Right cardiac atrium (tissue), 5 donors: ENCODE measurements at regions not wholly inside any gene's neighbourhood (a gene's known extent, or its start where the extent isn't known, plus 50 kb on each side); places are given as distances from the start of the nearest gene placed in this dataset.
A peak's percentile ranks its signal among the peaks of the same experiment; 100 is the strongest.

Experiments used
- ATAC-seq, 2 donors: fragments of 200-7000 bp; cut with Tn5 transposase; one replicate each; pipeline versions ENCODE4 v1.8.0 to v1.9.1; 2020; ENCODE audit warnings: moderate library complexity in 2 of 2, mild to moderate bottlenecking in 1 of 2
- DNase-seq, 3 donors: peaks; one replicate each; pipeline ENCODE4 v3.0.0-alpha.2; 2020
- H3K27ac ChIP-seq: one replicate; pipeline ENCODE4 v1.5.1; 2013; ENCODE audit warnings: mild to moderate bottlenecking, low read length, control low read depth, moderate library complexity
- H3K27me3 ChIP-seq: one replicate; pipeline ENCODE4 v1.6.1; 2013; ENCODE audit not compliant: control insufficient read depth, insufficient read depth
- H3K4me1 ChIP-seq: one replicate; pipeline ENCODE4 v1.6.1; 2013; ENCODE audit warnings: low read length; ENCODE audit not compliant: control insufficient read depth, insufficient read depth
- H3K4me3 ChIP-seq: one replicate; pipeline ENCODE4 v1.5.1; 2013; ENCODE audit warnings: low read length, control low read depth
- H3K9me3 ChIP-seq: one replicate; pipeline ENCODE4 v1.6.1; 2013; ENCODE audit warnings: low read length; ENCODE audit not compliant: control insufficient read depth
- WGBS: extraction: QIAGEN DNeasy Blood & Tissue Kit; methylation state at CpG from one replicate; pipeline ENCODE4 v1.1.7; 2013; 5-methylcytosine and 5-hydroxymethylcytosine counted together
- intact Hi-C, 4 donors: fragments of 100-400 bp; cut with DNase I; formaldehyde crosslinking; loops; one replicate each; pipeline versions ENCODE4 v1.11.0 to v1.14.0; 2022 to 2023
- donor health status: healthy with polysubstance abuse.
- donor health status: DM: no; HTN: yes; CAD: no.
- donor health status: DM: no; HTN: no; CAD: no.
- donor health status: DM: no; HTN: yes; CAD: no; lungs with severe emphysema.
- donor health status: DM: yes; HTN: yes; CAD: no.

GRCh38 chr7:17696422-17696821, 243.9 kb downstream of the SNX13 start:
- intact Hi-C loops: no loop called here
- Histone ChIP-seq H3K27me3 (no peaks in the 10 kb centered on the region), H3K9me3 (no peaks in the 10 kb centered on the region), H3K27ac (no peak overlapping the region), H3K4me1 (no peaks in the 10 kb centered on the region), H3K4me3 (no peak overlapping the region)
- DNase-seq: peak; percentile 85 to 91 (median 86)
- WGBS: 54% methylated on average over 6 of the region's 6 CpGs
- ATAC-seq: peak; percentile 94 to 95

DNA sequence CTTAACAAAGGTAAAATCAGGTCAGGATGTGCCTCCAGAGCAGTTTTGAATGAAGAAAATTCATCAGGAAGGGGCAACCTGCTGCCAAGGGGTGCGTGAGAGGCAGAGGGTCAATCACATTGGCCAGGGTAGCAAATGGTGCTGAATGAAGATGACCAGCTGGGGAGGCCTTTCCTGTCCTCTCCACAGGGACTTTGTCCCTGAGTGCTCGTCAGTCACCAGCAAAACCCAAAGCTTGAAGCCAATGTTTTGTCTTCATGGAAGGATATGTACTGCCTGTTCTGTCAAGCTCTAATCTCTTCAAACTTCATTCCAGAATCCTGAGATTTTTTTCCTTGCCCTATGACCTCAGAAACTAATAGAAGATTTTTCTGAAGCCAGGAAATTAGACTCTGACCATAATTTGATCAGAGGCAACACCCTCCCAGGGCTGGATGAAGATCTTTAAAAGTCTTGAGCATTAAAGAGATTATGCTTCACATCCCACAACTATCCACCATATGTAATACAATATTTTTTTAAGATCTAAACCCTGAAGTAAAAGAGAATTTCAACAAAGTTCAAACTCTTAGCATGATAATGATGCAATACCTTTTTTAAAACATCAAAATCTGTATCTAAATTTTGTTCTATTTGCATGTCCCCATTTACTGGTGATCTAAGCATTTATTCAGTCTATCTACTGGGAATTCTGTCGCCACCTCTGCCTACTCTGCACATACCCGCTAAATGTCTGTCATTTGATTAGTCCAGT, 243.0 kb downstream of the SNX13 start:
- Histone ChIP-seq H3K9me3 (no peaks in the 10 kb centered on the region), H3K27ac (no peak overlapping the region), H3K4me3 (no peak overlapping the region), H3K27me3 (no peaks in the 10 kb centered on the region), H3K4me1 (no peaks in the 10 kb centered on the region)
- DNase-seq: peak in 2 of 3 donors; percentile 51 to 58
- WGBS: 86% methylated on average over 4 of the region's 4 CpGs
- intact Hi-C loops: no loop called here
- ATAC-seq: peak; percentile 37 to 76

- intact Hi-C loops: no loop called here
- ATAC-seq: no peak
These were observed 240.6 kb downstream of the SNX13 start for GRCh38 chr7:17699696-17700095.

DNA sequence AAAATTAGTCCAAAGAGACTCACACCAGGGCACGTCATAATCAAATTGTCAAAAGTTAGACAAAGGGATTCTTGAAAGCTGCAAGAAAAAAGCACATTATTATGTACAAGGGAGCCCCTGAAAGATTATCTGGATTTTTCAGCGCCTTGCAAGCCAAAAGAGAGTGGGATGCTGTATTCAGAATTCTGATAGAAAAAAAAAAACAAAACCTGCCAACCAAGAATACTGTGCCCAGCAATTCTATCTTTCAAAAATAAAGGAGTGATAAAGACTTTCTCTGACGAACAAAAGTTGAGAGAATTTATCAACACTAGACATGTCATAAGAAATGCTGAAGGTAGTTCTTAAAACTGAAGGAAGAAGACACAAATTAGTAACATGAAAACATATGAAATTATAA, 240.2 kb downstream of the SNX13 start:
- 59% methylated on average over 3 of the region's 3 CpGs for WGBS
- no peak overlapping the region for H3K27ac ChIP-seq
- intact Hi-C loops: no loop called here
- H3K9me3 ChIP-seq: no peaks in the 10 kb centered on the region
- H3K4me1 ChIP-seq: no peaks in the 10 kb centered on the region
- DNase-seq (no peak), ATAC-seq (no peak)
- no peaks in the 10 kb centered on the region for H3K27me3 ChIP-seq
- no peak overlapping the region for H3K4me3 ChIP-seq

More at GRCh38 chr7:17699696-17700095, 240.6 kb downstream of the SNX13 start:
- Histone ChIP-seq H3K4me3 (no peak overlapping the region), H3K27ac (no peak overlapping the region), H3K27me3 (no peaks in the 10 kb centered on the region), H3K9me3 (no peaks in the 10 kb centered on the region), H3K4me1 (no peaks in the 10 kb centered on the region)
- DNase-seq: no peak

DNA sequence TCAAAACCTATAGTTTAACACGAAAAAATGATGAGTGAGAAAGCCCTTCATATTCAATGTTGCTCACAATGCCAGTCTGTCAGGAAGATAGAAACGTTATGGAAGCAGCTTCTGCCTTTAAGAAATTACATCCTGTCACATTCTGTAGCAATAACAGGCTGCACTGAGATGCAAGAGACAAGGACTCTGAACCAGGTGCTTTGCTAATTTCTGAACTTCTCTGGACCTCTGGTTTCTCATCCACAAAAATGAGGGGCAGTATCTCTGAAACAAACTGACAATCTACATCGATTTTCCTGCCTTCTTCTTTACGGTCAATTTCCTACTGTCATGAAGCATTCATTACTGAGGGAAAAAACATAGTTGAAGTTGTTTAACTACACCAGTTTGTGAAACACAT, 234.0 kb downstream of the SNX13 start:
- ATAC-seq (no peak), DNase-seq (no peak)
- Histone ChIP-seq H3K9me3 (no peaks in the 10 kb centered on the region), H3K27me3 (no peaks in the 10 kb centered on the region), H3K4me3 (no peak overlapping the region), H3K27ac (no peak overlapping the region), H3K4me1 (no peaks in the 10 kb centered on the region)
- WGBS: 41% methylated on average over 4 of the region's 4 CpGs
- intact Hi-C loops: no loop called here

GRCh38 chr7:17706734-17707133, 233.6 kb downstream of the SNX13 start:
- DNase-seq (peak in 1 of 3 donors; percentile 15), ATAC-seq (peak; percentile 59 to 67)
- Histone ChIP-seq H3K4me3 (no peak overlapping the region), H3K4me1 (no peaks in the 10 kb centered on the region), H3K27me3 (no peaks in the 10 kb centered on the region), H3K27ac (no peak overlapping the region), H3K9me3 (no peaks in the 10 kb centered on the region)
- intact Hi-C loops: no loop called here
- 24% methylated on average over 3 of the region's 3 CpGs for WGBS

DNA sequence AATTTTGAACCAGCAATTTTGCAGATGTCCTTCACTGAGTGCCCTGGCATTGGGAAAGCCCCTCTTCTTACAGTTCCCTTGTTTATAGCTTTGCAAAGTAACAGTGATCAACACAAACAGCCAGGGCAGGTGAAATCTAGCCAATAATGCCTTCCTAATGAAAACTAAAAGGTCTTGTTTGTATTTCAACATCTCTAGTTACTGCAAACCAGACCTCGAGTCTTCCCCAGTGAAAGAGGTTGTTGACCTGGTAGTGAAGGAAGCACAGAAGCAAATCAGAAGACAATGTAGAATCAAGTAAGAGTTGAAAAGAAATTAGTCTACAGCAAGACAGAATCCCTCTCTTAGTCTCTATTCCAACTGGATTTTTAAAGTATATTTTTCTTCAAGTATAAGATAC, 231.2 kb downstream of the SNX13 start:
- DNase-seq (no peak), ATAC-seq (no peak)
- intact Hi-C loops: no loop called here
- Histone ChIP-seq H3K9me3 (no peaks in the 10 kb centered on the region), H3K27me3 (no peaks in the 10 kb centered on the region), H3K27ac (no peak overlapping the region), H3K4me1 (no peaks in the 10 kb centered on the region), H3K4me3 (no peak overlapping the region)
- 87% methylated on average over 1 of the region's 1 CpG for WGBS

- intact Hi-C loops: no loop called here
These were observed 230.7 kb downstream of the SNX13 start for GRCh38 chr7:17709599-17709998.

DNA sequence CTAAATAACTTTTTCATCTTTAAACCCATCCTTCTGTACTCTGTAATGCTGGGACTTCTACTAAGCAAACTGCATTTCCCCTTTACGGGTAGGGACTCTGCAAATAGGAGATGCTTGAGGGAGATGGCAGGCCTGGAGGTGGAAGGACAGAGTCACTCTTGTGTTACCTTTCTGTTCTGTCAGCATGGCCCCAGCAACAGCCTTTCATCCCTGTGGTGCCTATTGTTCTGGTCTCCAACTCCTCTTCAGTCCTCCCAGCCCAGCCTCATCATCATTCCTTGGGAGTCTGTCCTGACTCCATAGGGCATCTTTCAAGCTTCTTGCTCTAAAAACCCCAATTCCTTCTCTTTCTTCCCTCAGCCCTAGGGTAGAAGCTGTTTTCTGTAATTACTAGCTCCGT, 230.0 kb downstream of the SNX13 start:
- ATAC-seq (no peak), DNase-seq (no peak)
- H3K27me3 ChIP-seq: no peaks in the 10 kb centered on the region
- no peak overlapping the region for H3K27ac ChIP-seq
- no peaks in the 10 kb centered on the region for H3K9me3 ChIP-seq
- intact Hi-C loops: no loop called here
- H3K4me3 ChIP-seq: no peak overlapping the region
- H3K4me1 ChIP-seq: no peaks in the 10 kb centered on the region
- WGBS: 87% methylated on average over 2 of the region's 2 CpGs

More at GRCh38 chr7:17709599-17709998, 230.7 kb downstream of the SNX13 start:
- Histone ChIP-seq H3K27ac (no peak overlapping the region), H3K4me1 (no peaks in the 10 kb centered on the region), H3K4me3 (no peak overlapping the region), H3K27me3 (no peaks in the 10 kb centered on the region), H3K9me3 (no peaks in the 10 kb centered on the region)
- ATAC-seq: no peak
- 90% methylated on average over 2 of the region's 2 CpGs for WGBS
- DNase-seq: no peak

DNA sequence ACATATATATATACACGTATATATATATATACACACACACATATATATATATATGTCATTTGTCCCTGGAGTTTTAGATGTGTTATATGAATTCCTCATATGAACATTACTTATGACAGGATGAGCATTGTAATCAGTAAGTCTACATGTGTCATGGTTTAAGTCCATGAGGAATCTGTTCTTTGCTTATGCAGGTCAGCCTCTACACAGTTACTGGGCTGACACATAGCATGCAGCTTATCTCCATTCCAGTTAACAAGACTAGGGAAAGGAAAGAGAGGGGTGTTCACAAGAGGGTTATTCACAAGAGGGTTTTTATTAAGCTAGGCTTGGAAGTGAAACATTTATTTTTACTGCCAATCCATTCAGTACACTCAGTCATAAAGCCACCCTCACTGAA, 226.7 kb downstream of the SNX13 start:
- Histone ChIP-seq H3K9me3 (no peaks in the 10 kb centered on the region), H3K27ac (no peak overlapping the region), H3K4me1 (no peaks in the 10 kb centered on the region), H3K27me3 (no peaks in the 10 kb centered on the region), H3K4me3 (no peak overlapping the region)
- intact Hi-C loops: no loop called here
- ATAC-seq: no peak
- WGBS: 0% methylated on average over 1 of the region's 1 CpG
- DNase-seq: no peak

DNA sequence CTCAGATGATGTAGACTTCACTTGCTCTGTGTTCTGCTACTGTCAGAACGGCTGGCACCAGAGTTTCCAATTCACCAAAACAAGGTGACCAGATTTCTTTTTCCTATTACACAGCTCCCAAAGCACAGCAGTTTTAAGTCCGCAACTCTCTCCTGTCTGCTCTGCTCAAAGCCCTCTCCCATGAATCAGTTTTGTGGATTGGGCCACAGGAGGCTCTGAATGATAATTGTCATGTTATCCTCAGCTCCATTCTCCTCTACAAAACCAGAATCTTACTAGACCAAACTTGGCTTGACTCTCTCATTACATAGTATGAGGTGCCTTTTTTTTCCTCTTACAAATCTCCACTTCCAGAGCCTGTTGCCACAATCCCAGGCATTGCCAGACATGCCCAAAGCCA, 223.5 kb downstream of the SNX13 start:
- intact Hi-C loops: no loop called here
- Histone ChIP-seq H3K27ac (no peak overlapping the region), H3K4me1 (no peaks in the 10 kb centered on the region), H3K4me3 (no peak overlapping the region), H3K9me3 (no peaks in the 10 kb centered on the region), H3K27me3 (no peaks in the 10 kb centered on the region)
- no peak for DNase-seq
- WGBS: 37% methylated on average over 2 of the region's 2 CpGs
- ATAC-seq: no peak

DNA sequence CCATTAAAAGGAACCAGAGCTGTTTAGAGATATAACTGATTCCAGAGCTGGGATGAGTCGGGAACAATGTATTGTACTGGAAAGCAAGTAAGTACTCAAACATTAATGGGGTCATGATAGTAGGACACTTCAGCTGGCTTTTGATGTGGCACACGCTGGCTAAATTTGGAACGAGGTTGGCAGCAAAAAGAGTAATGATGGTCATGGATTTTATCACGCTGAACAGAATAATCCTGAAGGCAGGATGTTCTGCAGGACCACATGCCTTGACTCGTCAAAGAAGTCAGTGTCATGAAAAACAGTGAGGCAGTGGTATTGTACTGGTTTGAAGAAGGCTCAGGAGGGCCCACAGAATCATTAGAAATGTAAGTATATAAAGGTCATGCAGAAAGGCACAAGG, 220.3 kb downstream of the SNX13 start:
- no peaks in the 10 kb centered on the region for H3K9me3 ChIP-seq
- H3K4me1 ChIP-seq: no peaks in the 10 kb centered on the region
- 61% methylated on average over 5 of the region's 5 CpGs for WGBS
- peak in 1 of 2 donors; percentile 31 for ATAC-seq
- no peak overlapping the region for H3K27ac ChIP-seq
- DNase-seq: no peak
- H3K27me3 ChIP-seq: no peaks in the 10 kb centered on the region
- no peak overlapping the region for H3K4me3 ChIP-seq
- intact Hi-C loops: no loop called here
